ENCODE measurements at regions not wholly inside any gene's neighbourhood (a gene's known extent, or its start where the extent isn't known, plus 50 kb on each side); places are given as distances from the start of the nearest gene placed in this dataset.
"Not testable (repeated sequence)": the region's sequence is repeated elsewhere in the genome, so short reads cannot be mapped to it uniquely, and the experiment has no call there.

DNA sequence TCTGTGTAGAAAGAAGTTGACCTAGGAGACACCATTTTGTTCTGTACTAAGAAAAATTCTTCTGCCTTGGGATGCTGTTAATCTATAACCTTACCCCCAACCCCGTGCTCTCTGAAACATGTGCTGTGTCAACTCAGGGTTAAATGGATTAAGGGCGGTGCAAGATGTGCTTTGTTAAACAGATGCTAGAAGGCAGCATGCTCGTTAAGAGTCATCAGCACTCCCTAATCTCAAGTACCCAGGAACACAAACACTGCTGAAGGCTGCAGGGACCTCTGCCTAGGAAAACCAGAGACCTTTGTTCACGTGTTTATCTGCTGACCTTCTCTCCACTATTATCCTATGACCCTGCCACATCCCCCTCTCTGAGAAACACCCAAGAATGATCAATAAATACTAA is 127.9 kb upstream of the MED14 start:
- not testable (repeated sequence) for TF ChIP-seq POLR2AphosphoS5 (IDR thresholded peaks at IDR 0.05; ENCODE audit: low read depth, low read length); TAF1 (IDR thresholded peaks at IDR 0.05; ENCODE audit: borderline replicate concordance, low read depth, low read length); POLR2A (IDR thresholded peaks at IDR 0.05; ENCODE audit: low read depth, low read length)

Measured in GM12892 (cell line).